Sigmoid colon (tissue), 6 donors: ENCODE measurements at regions not wholly inside any gene's neighbourhood (a gene's known extent, or its start where the extent isn't known, plus 50 kb on each side); places are given as distances from the start of the nearest gene placed in this dataset.

Source experiments
- DNase-seq: peaks from one replicate; pipeline ENCODE4 v3.0.0-alpha.2; 2019
- H3K27ac ChIP-seq, 4 donors: fragments of 200-600 bp; sonication (generic); one replicate each; pipeline ENCODE4 v1.5.1; 2016 to 2019; ENCODE audit warnings: mild to moderate bottlenecking in 1 of 4
- H3K27me3 ChIP-seq, 3 donors: fragments of 200-600 bp; sonication (generic); one replicate each; pipeline ENCODE4 v1.5.1; 2019; ENCODE audit warnings: mild to moderate bottlenecking in 1 of 3
- H3K36me3 ChIP-seq, 4 donors: fragments of 200-600 bp; sonication (generic); one replicate each; pipeline ENCODE4 v1.5.1; 2016 to 2019
- H3K4me1 ChIP-seq, 4 donors: fragments of 200-600 bp; sonication (generic); one replicate each; pipeline ENCODE4 v1.5.1; 2017 to 2019
- H3K4me3 ChIP-seq, 4 donors: fragments of 200-600 bp; sonication (generic); one replicate each; pipeline ENCODE4 v1.5.1; 2017 to 2019; ENCODE audit warnings: mild to moderate bottlenecking in 2 of 4, moderate library complexity in 1 of 4
- H3K9me3 ChIP-seq, 4 donors: fragments of 200-600 bp in 3 of 4; sonication (generic) in 3 of 4; one replicate each; pipeline versions ENCODE4 v1.5.1 to v1.6.1; 2013 to 2019
- EP300 ChIP-seq, 4 donors: sonication (generic); formaldehyde crosslinking; IDR thresholded peaks; one replicate each; pipeline ENCODE4 v1.6.1; 2017; ENCODE audit warnings: antibody characterized with exemption in 4 of 4
- POLR2A ChIP-seq, 2 donors: fragments of 450-650 bp; IDR thresholded peaks; one replicate each; pipeline ENCODE4 v1.6.1; 2016; ENCODE audit warnings: antibody characterized with exemption in 2 of 2, mild to moderate bottlenecking in 2 of 2, moderate library complexity in 2 of 2
- POLR2AphosphoS5 ChIP-seq, 4 donors: sonication (generic); formaldehyde crosslinking; IDR thresholded peaks; one replicate each; pipeline ENCODE4 v1.6.1; 2017; ENCODE audit warnings: antibody characterized with exemption in 4 of 4
- WGBS, 2 donors: extraction: QIAGEN DNeasy Blood & Tissue Kit; methylation state at CpG; one replicate each; pipeline ENCODE4 v1.1.7; 2013; 5-methylcytosine and 5-hydroxymethylcytosine counted together
- intact Hi-C: fragments of 100-400 bp; cut with DNase I; formaldehyde crosslinking; loops from one replicate; pipeline ENCODE4 v1.15.1; 2023
- TF ChIP-seq, protein P1 (sequence below), 4 experiments: fragments of 450-650 bp in 3 of 4; fragments of 200-600 bp in 1 of 4; IDR thresholded peaks; one replicate each; pipeline ENCODE4 v1.5.1; 2016 to 2019; ENCODE audit warnings: antibody characterized with exemption in 4 of 4, mild to moderate bottlenecking in 3 of 4, moderate library complexity in 2 of 4
- donor health status: healthy with polysubstance abuse.
- donor health status: healthy.

DNA sequence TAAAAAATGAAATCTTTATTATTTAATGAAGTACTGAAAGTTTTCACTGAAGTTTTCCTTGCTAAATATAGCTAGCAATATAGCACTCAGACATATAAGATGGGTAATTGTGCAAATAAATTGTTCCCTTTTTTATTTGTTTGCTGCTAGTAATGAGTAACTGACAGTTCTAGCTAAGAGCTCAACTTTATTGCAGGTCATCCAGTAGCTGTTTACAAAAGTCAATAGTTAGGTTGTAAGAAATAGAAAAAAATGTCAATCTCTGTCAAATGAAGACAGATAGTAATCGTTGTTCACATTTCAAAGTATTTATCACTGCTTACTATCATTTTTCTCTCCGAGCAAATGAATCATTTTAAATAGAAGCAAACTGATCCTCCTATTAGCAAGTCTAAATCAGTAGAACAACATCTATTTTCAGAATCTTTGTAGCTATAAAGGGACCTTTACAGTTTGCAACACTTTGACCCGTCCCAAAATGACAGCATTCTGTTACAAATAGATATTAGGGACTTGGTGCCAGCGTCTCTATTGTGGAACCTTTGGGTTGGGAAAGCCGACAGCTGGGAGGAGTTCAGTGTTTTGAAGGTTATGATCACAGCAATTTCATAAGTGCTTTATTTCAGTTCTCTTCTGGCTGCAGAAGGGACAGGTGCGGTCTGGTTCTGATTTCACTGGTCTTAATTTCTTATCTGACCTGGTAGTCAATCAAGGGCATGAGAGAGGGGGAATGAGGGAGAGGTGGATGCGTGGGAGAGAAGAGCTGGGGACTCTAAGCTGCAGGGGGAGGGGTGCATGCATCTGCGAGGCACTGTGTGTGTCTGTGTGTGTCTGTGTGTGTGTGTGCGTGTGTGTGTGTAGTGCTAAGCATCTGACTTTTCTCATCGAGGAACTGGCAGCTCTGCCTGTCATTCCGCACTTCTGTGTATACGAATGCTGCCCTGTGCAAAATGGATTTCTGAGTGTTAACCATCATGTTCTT, 227.9 kb upstream of the PITX2 start:
- TF ChIP-seq, protein P1, sequence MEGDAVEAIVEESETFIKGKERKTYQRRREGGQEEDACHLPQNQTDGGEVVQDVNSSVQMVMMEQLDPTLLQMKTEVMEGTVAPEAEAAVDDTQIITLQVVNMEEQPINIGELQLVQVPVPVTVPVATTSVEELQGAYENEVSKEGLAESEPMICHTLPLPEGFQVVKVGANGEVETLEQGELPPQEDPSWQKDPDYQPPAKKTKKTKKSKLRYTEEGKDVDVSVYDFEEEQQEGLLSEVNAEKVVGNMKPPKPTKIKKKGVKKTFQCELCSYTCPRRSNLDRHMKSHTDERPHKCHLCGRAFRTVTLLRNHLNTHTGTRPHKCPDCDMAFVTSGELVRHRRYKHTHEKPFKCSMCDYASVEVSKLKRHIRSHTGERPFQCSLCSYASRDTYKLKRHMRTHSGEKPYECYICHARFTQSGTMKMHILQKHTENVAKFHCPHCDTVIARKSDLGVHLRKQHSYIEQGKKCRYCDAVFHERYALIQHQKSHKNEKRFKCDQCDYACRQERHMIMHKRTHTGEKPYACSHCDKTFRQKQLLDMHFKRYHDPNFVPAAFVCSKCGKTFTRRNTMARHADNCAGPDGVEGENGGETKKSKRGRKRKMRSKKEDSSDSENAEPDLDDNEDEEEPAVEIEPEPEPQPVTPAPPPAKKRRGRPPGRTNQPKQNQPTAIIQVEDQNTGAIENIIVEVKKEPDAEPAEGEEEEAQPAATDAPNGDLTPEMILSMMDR (IDR thresholded peaks at IDR 0.05) = no peak
- TF ChIP-seq POLR2AphosphoS5 (IDR thresholded peaks at IDR 0.05) (no peak), EP300 (IDR thresholded peaks at IDR 0.05) (no peak), POLR2A (IDR thresholded peaks at IDR 0.05) (no peak)
- intact Hi-C loops = no loop called here
- no peak for DNase-seq
- Histone ChIP-seq H3K27ac (no peak overlapping the region), H3K4me3 (no peak overlapping the region), H3K36me3 (no peaks in the 10 kb centered on the region), H3K9me3 (no peaks in the 10 kb centered on the region), H3K4me1 (peaks cover 0 to 12% (median 4%) of the 10 kb centered on the region in 4 donors), H3K27me3 (no peaks in the 10 kb centered on the region)
- WGBS, 2 donors = 6 to 41% methylated on average over 12 of the region's 12 CpGs

DNA sequence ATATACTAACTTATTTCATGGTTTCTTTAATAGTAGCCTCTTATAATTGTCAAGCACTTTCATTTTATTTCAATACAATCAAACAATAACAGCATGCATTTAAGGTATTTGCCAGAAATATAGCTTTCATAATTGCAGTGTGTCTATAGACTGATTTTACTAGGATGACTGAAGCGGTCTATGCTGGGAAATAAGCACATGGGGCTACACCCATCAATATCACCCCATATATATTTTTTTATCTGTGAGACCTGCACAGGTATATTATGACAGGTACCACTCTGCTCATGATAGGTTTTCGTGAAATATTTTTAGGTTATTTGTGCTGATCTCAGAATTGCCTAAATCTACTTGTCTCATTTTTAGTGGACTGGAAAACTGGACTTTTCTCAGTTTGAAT, 229.1 kb upstream of the PITX2 start:
- TF ChIP-seq, protein P1 (IDR thresholded peaks at IDR 0.05) = no peak
- TF ChIP-seq EP300 (IDR thresholded peaks at IDR 0.05) (no peak), POLR2A (IDR thresholded peaks at IDR 0.05) (no peak), POLR2AphosphoS5 (IDR thresholded peaks at IDR 0.05) (no peak)
- Histone ChIP-seq H3K27me3 (no peaks in the 10 kb centered on the region), H3K4me3 (no peak overlapping the region), H3K4me1 (peaks cover 0 to 12% (median 4%) of the 10 kb centered on the region in 4 donors), H3K27ac (no peak overlapping the region), H3K36me3 (no peaks in the 10 kb centered on the region), H3K9me3 (no peaks in the 10 kb centered on the region)
- intact Hi-C loops = no loop called here
- WGBS, 2 donors = 16 to 71% methylated on average over 2 of the region's 2 CpGs
- DNase-seq = no peak

DNA sequence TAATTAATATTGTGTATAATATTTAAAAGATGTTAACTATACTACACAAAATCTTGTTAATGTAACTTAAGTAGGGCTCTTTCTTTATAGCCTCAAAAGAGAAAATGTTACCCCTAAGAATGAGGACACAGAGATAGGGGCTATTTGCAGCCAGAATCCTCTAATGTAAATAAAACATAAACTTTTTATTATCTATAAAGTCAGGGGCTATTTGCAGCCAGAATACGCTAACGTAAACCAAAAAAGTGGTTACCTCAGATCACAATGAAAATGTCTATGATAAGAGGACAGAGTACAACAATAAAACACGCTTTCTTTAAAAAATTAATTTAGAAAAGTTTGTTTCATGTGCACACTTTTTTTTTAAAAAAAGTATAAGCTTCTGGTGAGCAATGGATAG, 229.9 kb upstream of the PITX2 start:
- WGBS, 2 donors = 14 to 61% methylated on average over 3 of the region's 3 CpGs
- DNase-seq = no peak

DNA sequence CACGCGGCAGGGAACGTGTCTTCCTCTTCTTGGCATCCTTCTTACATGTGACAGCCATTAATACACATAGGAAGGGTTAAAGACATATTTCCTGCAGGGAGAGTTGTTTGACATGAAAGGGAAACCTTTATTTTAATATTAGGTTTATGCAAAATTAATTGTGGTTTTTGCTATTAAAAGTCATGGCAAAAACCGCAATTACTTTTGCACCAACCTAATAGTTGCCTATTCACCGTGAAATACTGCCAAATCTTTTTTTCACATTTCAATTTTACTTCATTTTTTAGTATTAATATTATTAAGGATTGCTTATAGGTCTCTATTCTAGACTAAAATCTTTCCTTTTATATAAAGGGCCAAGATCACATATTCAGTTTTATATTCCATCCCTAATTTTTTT, 230.4 kb upstream of the PITX2 start:
- H3K9me3 ChIP-seq = no peaks in the 10 kb centered on the region
- 16 to 65% methylated on average over 5 of the region's 5 CpGs for WGBS, 2 donors

More for the DNA sequence above, 229.9 kb upstream of the PITX2 start:
- no peaks in the 10 kb centered on the region for H3K9me3 ChIP-seq
- no peaks in the 10 kb centered on the region for H3K36me3 ChIP-seq
- TF ChIP-seq, protein P1 (IDR thresholded peaks at IDR 0.05) = no peak
- no peak for TF ChIP-seq EP300 (IDR thresholded peaks at IDR 0.05)
- TF ChIP-seq POLR2A (IDR thresholded peaks at IDR 0.05) = no peak
- TF ChIP-seq POLR2AphosphoS5 (IDR thresholded peaks at IDR 0.05) = no peak
- peaks cover 0 to 12% (median 4%) of the 10 kb centered on the region in 4 donors for H3K4me1 ChIP-seq
- H3K27ac ChIP-seq = no peak overlapping the region
- H3K4me3 ChIP-seq = no peak overlapping the region
- no peaks in the 10 kb centered on the region for H3K27me3 ChIP-seq
- intact Hi-C loops = no loop called here

More for the DNA sequence above, 230.4 kb upstream of the PITX2 start:
- no peaks in the 10 kb centered on the region for H3K27me3 ChIP-seq
- H3K4me3 ChIP-seq = no peak overlapping the region
- no peaks in the 10 kb centered on the region for H3K36me3 ChIP-seq
- intact Hi-C loops = no loop called here
- H3K4me1 ChIP-seq = peaks cover 0 to 12% (median 4%) of the 10 kb centered on the region in 4 donors
- no peak for DNase-seq
- TF ChIP-seq EP300 (IDR thresholded peaks at IDR 0.05) (no peak), POLR2AphosphoS5 (IDR thresholded peaks at IDR 0.05) (no peak), POLR2A (IDR thresholded peaks at IDR 0.05) (no peak)
- TF ChIP-seq, protein P1 (IDR thresholded peaks at IDR 0.05) = no peak
- no peak overlapping the region for H3K27ac ChIP-seq
